K562 (cell line): ENCODE measurements at regions not wholly inside any gene's neighbourhood (a gene's known extent, or its start where the extent isn't known, plus 50 kb on each side); places are given as distances from the start of the nearest gene placed in this dataset.

ENCODE experiments used
- BCL6 ChIP-seq: fragments of 250-450 bp; sonication (Bioruptor Pico); IDR thresholded peaks from 2 replicates; pipeline ENCODE4 v1.4.0; 2020
- CBFA2T2 ChIP-seq: fragments of 450-650 bp; conservative IDR thresholded peaks from 2 replicates; pipeline ENCODE4 v1.6.1; 2017; ENCODE audit warnings: mild to moderate bottlenecking
- E2F4 ChIP-seq: sonication (generic); formaldehyde crosslinking; IDR thresholded peaks from 2 replicates; pipeline ENCODE4 v1.8.0; 2022; ENCODE audit warnings: mild to moderate bottlenecking, low read depth, missing genetic modification reagents
- EP300 ChIP-seq: IDR thresholded peaks from 2 replicates; pipeline ENCODE4 v1.6.1; 2012; ENCODE audit warnings: low read length, improper control_type of control experiment
- ETV5 ChIP-seq: sonication (generic); formaldehyde crosslinking; IDR thresholded peaks from 2 replicates; pipeline ENCODE4 v1.4.0; 2020; ENCODE audit warnings: low read depth, mild to moderate bottlenecking, missing genetic modification reagents
- LEF1 ChIP-seq: fragments of 450-650 bp; IDR thresholded peaks from 2 replicates; pipeline ENCODE4 v1.6.1; 2016; ENCODE audit warnings: mild to moderate bottlenecking
- MTA3 ChIP-seq: fragments of 450-650 bp; formaldehyde crosslinking; IDR thresholded peaks from 2 replicates; pipeline ENCODE4 v1.6.1; 2017; ENCODE audit warnings: mild to moderate bottlenecking, borderline replicate concordance
- NCOA2 ChIP-seq, 2 experiments: fragments of 450-650 bp; IDR thresholded peaks; 2 replicates each; pipeline ENCODE4 v1.6.1; 2018; ENCODE audit warnings: mild to moderate bottlenecking in 2 of 2, moderate library complexity in 1 of 2; ENCODE audit not compliant: partially characterized antibody in 2 of 2
- RERE ChIP-seq: sonication (generic); formaldehyde crosslinking; IDR thresholded peaks from 2 replicates; pipeline ENCODE4 v1.8.0; 2023; ENCODE audit warnings: missing genetic modification reagents, mild to moderate bottlenecking, borderline replicate concordance
- RFX7 ChIP-seq: fragments of 250-450 bp; sonication (Bioruptor Pico); IDR thresholded peaks from 2 replicates; pipeline ENCODE4 v1.5.1; 2021; ENCODE audit warnings: mild to moderate bottlenecking
- SIX5 ChIP-seq, 2 experiments: IDR thresholded peaks; 2 replicates each; pipeline ENCODE4 v1.6.1; 2011; ENCODE audit warnings: low read length in 2 of 2, borderline replicate concordance in 1 of 2, low read depth in 1 of 2, mild to moderate bottlenecking in 1 of 2, moderate library complexity in 1 of 2; ENCODE audit not compliant: insufficient read depth in 1 of 2
- TRIM28 ChIP-seq: fragments of 450-650 bp; IDR thresholded peaks from 2 replicates; pipeline ENCODE4 v1.6.1; 2017
- ZNF197 ChIP-seq: fragments of 200-800 bp; sonication (Bioruptor generic); IDR thresholded peaks from 2 replicates; pipeline ENCODE4 v1.6.1; 2016; ENCODE audit warnings: low read depth, missing genetic modification characterization, missing compliant biosample characterization
- ZNF384 ChIP-seq: IDR thresholded peaks from 2 replicates; pipeline ENCODE4 v1.6.1; 2012; ENCODE audit warnings: low read depth, low read length, improper control_type of control experiment
- ZNF695 ChIP-seq: fragments of 450-650 bp; formaldehyde crosslinking; IDR thresholded peaks from 2 replicates; pipeline ENCODE4 v1.4.0; 2020; ENCODE audit warnings: mild to moderate bottlenecking, moderate library complexity
- ZNF696 ChIP-seq: fragments of 250-450 bp; sonication (Bioruptor Pico); conservative IDR thresholded peaks from 2 replicates; pipeline ENCODE4 v1.4.0; 2020; ENCODE audit warnings: mild to moderate bottlenecking, moderate library complexity
- ZNF717 ChIP-seq: fragments of 250-450 bp; sonication (Bioruptor Pico); IDR thresholded peaks from 2 replicates; pipeline ENCODE4 v1.5.0; 2021
- TF ChIP-seq, protein P1 (sequence below): fragments of 250-450 bp; sonication (Bioruptor Pico); IDR thresholded peaks from 2 replicates; pipeline ENCODE4 v1.4.0; 2020; ENCODE audit warnings: mild to moderate bottlenecking, moderate library complexity, borderline replicate concordance

GRCh38 chr4:189787216-189788031, 153.2 kb upstream of the FRG1 start (continued):
- TF ChIP-seq RERE (CRISPR knock-in tag) (no peak), NCOA2 (IDR thresholded peaks at IDR 0.05; ENCODE audit: partially characterized antibody in 2 of 2) (no peak), ZNF384 (no peak), TRIM28 (no peak), ZNF696 (CRISPR knock-in tag) (no peak), ETV5 (CRISPR knock-in tag) (no peak), MTA3 (no peak), ZNF197 (peak; percentile 73; the same call in 1 of the 2 replicates), EP300 (peak; percentile 37; the same call in 1 of the 2 replicates), SIX5 (IDR thresholded peaks at IDR 0.05; ENCODE audit: borderline replicate concordance in 1 of 2, insufficient read depth in 1 of 2, low read depth in 1 of 2, low read length in 2 of 2) (no peak), CBFA2T2 (no peak), ZNF717 (CRISPR knock-in tag) (no peak), BCL6 (0 out of 2 replicates have a peak, but pooled peaks have one; percentile 15), E2F4 (CRISPR knock-in tag) (no peak), LEF1 (no peak), ZNF695 (CRISPR knock-in tag) (no peak), RFX7 (CRISPR knock-in tag) (no peak)
- TF ChIP-seq, protein P1, sequence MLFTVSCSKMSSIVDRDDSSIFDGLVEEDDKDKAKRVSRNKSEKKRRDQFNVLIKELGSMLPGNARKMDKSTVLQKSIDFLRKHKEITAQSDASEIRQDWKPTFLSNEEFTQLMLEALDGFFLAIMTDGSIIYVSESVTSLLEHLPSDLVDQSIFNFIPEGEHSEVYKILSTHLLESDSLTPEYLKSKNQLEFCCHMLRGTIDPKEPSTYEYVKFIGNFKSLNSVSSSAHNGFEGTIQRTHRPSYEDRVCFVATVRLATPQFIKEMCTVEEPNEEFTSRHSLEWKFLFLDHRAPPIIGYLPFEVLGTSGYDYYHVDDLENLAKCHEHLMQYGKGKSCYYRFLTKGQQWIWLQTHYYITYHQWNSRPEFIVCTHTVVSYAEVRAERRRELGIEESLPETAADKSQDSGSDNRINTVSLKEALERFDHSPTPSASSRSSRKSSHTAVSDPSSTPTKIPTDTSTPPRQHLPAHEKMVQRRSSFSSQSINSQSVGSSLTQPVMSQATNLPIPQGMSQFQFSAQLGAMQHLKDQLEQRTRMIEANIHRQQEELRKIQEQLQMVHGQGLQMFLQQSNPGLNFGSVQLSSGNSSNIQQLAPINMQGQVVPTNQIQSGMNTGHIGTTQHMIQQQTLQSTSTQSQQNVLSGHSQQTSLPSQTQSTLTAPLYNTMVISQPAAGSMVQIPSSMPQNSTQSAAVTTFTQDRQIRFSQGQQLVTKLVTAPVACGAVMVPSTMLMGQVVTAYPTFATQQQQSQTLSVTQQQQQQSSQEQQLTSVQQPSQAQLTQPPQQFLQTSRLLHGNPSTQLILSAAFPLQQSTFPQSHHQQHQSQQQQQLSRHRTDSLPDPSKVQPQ (CRISPR knock-in tag) = no peak
